ENCODE measurements at regions not wholly inside any gene's neighbourhood (a gene's known extent, or its start where the extent isn't known, plus 50 kb on each side); places are given as distances from the start of the nearest gene placed in this dataset.
"Not testable (repeated sequence)": the region's sequence is repeated elsewhere in the genome, so short reads cannot be mapped to it uniquely, and the experiment has no call there.

DNA sequence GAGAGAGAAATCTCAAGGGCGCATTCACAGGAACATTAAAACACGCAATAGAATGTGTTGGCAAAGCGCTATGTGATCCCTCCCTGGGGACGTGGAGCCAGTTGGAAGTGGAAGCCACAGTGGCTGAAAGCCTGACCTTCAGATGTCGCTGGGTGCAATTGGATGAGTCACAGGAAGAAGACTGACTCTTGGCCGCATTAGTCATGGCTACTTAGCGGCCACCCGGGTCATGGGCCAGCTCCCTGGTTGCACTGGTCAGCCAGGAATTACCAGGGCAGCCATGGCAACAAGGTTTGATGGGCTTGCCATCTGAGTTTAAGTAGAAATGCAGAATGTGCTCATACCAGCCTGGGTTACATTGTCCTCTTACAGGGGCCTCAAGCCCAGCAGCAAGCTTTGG lies 231.2 kb upstream of the FRG2C start:
- H3K9ac ChIP-seq (ENCODE audit: control insufficient read depth, extremely low read depth, insufficient read depth, low read length); H4K20me1 ChIP-seq (ENCODE audit: control insufficient read depth, extremely low read depth, insufficient read depth, low read length); H3K9me1 ChIP-seq (ENCODE audit: control insufficient read depth, extremely low read depth, insufficient read depth, low read length); H3K36me3 ChIP-seq (ENCODE audit: control insufficient read depth in 2 of 2, extremely low read depth in 1 of 2, insufficient read depth in 2 of 2, low read length in 2 of 2); H3K79me2 ChIP-seq (ENCODE audit: control insufficient read depth, insufficient read depth, low read length); H3K27me3 ChIP-seq (ENCODE audit: control insufficient read depth, extremely low read depth, insufficient read depth, low read length); H2AFZ ChIP-seq (ENCODE audit: control insufficient read depth, low read length); H3K9me3 ChIP-seq (ENCODE audit: control insufficient read depth, low read depth, low read length); H3K4me3 ChIP-seq (ENCODE audit: control insufficient read depth in 2 of 3, extremely low read depth in 1 of 3, insufficient read depth in 2 of 3, low read depth in 1 of 3, low read length in 3 of 3); dilution Hi-C loops (cut with MboI; ENCODE audit: extremely low pct_ligation_motif_present, low sequenced_read_pairs); FAIRE-seq; H3K4me2 ChIP-seq (ENCODE audit: control insufficient read depth, extremely low read depth, insufficient read depth, low read depth, low read length); H3K4me1 ChIP-seq (ENCODE audit: control insufficient read depth, extremely low read depth, insufficient read depth, low read length); DNase-seq (ENCODE audit: low read depth, low spot score); H3K27ac ChIP-seq (ENCODE audit: control insufficient read depth, insufficient read depth, low read length): not testable (repeated sequence)

DNA sequence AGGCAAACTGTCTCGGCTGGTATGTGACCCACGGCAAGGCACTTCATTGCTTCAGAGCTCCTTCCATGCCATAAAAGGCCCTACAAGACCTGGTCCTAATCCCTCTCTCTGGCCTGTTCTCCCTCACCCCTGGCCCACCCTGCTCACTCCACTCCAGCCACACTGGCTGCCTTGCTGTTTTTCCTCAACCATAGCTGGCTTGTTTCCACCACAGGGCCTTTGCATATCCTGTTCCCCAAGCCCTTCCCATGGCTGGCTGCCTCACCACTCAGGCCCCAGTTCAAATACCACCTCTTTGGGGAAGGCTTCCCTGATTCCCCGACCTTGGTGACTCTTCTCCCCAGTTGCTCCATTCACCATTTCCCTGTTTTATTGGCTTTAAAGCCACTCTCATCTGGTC lies 230.8 kb upstream of the FRG2C start:
- H4K20me1 ChIP-seq (ENCODE audit: control insufficient read depth, extremely low read depth, insufficient read depth, low read length); H3K36me3 ChIP-seq (ENCODE audit: control insufficient read depth in 2 of 2, extremely low read depth in 1 of 2, insufficient read depth in 2 of 2, low read length in 2 of 2); H2AFZ ChIP-seq (ENCODE audit: control insufficient read depth, low read length); FAIRE-seq; H3K9ac ChIP-seq (ENCODE audit: control insufficient read depth, extremely low read depth, insufficient read depth, low read length); H3K27ac ChIP-seq (ENCODE audit: control insufficient read depth, insufficient read depth, low read length); H3K4me3 ChIP-seq (ENCODE audit: control insufficient read depth in 2 of 3, extremely low read depth in 1 of 3, insufficient read depth in 2 of 3, low read depth in 1 of 3, low read length in 3 of 3); H3K4me2 ChIP-seq (ENCODE audit: control insufficient read depth, extremely low read depth, insufficient read depth, low read depth, low read length); H3K9me3 ChIP-seq (ENCODE audit: control insufficient read depth, low read depth, low read length); H3K4me1 ChIP-seq (ENCODE audit: control insufficient read depth, extremely low read depth, insufficient read depth, low read length); H3K9me1 ChIP-seq (ENCODE audit: control insufficient read depth, extremely low read depth, insufficient read depth, low read length); H3K79me2 ChIP-seq (ENCODE audit: control insufficient read depth, insufficient read depth, low read length); DNase-seq (ENCODE audit: low read depth, low spot score); dilution Hi-C loops (cut with MboI; ENCODE audit: extremely low pct_ligation_motif_present, low sequenced_read_pairs); H3K27me3 ChIP-seq (ENCODE audit: control insufficient read depth, extremely low read depth, insufficient read depth, low read length): not testable (repeated sequence)

DNA sequence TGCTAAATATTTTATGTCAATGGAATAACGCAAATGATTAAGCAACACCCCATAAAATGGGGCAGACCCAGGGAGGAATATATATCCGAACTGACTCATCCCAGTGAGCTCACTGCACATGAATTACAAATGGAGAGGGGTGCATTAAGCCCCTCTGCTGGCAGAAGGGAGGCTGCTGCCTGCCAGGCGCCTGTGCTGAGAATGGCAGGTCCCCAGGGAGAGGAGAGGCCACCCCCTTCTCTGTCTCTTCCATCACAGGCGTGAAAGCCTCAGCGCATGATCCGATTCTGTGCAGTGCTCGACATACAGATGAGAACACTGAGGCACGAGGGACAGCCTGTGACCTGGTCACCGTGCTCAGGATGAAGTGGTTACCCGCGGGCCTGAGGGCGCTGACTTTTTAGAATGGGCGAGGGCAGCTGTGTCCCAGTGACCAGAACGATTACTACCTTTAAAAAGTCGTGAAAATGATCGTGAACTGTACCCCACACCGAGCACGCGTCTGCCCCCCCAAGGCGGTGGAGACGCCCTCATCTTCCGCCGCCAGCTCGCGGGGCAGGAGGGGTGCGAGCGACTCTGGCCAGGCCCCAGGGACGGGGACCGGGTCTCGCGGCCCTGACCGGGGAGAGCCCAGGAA lies 229.7 kb upstream of the FRG2C start:
- FAIRE-seq; H3K36me3 ChIP-seq (ENCODE audit: control insufficient read depth in 2 of 2, extremely low read depth in 1 of 2, insufficient read depth in 2 of 2, low read length in 2 of 2); H3K27me3 ChIP-seq (ENCODE audit: control insufficient read depth, extremely low read depth, insufficient read depth, low read length); DNase-seq (ENCODE audit: low read depth, low spot score); dilution Hi-C loops (cut with MboI; ENCODE audit: extremely low pct_ligation_motif_present, low sequenced_read_pairs); H3K9me1 ChIP-seq (ENCODE audit: control insufficient read depth, extremely low read depth, insufficient read depth, low read length); H3K9me3 ChIP-seq (ENCODE audit: control insufficient read depth, low read depth, low read length); H3K4me1 ChIP-seq (ENCODE audit: control insufficient read depth, extremely low read depth, insufficient read depth, low read length); H3K79me2 ChIP-seq (ENCODE audit: control insufficient read depth, insufficient read depth, low read length); H4K20me1 ChIP-seq (ENCODE audit: control insufficient read depth, extremely low read depth, insufficient read depth, low read length): not testable (repeated sequence)
- H3K27ac ChIP-seq (ENCODE audit: control insufficient read depth, insufficient read depth, low read length): peak overlapping the region; percentile 85
- peak overlapping the region; percentile 65 to 69 (median 68) for H3K4me3 ChIP-seq (ENCODE audit: control insufficient read depth in 2 of 3, extremely low read depth in 1 of 3, insufficient read depth in 2 of 3, low read depth in 1 of 3, low read length in 3 of 3)
- peak overlapping the region; percentile 89 for H3K9ac ChIP-seq (ENCODE audit: control insufficient read depth, extremely low read depth, insufficient read depth, low read length)
- H3K4me2 ChIP-seq (ENCODE audit: control insufficient read depth, extremely low read depth, insufficient read depth, low read depth, low read length): peak overlapping the region; percentile 62
- peak overlapping the region; percentile 62 for H2AFZ ChIP-seq (ENCODE audit: control insufficient read depth, low read length)

- dilution Hi-C loops (cut with MboI; ENCODE audit: extremely low pct_ligation_motif_present, low sequenced_read_pairs); H3K4me2 ChIP-seq (ENCODE audit: control insufficient read depth, extremely low read depth, insufficient read depth, low read depth, low read length); H3K27me3 ChIP-seq (ENCODE audit: control insufficient read depth, extremely low read depth, insufficient read depth, low read length); H3K4me1 ChIP-seq (ENCODE audit: control insufficient read depth, extremely low read depth, insufficient read depth, low read length); H3K36me3 ChIP-seq (ENCODE audit: control insufficient read depth in 2 of 2, extremely low read depth in 1 of 2, insufficient read depth in 2 of 2, low read length in 2 of 2); H3K9me3 ChIP-seq (ENCODE audit: control insufficient read depth, low read depth, low read length); H3K79me2 ChIP-seq (ENCODE audit: control insufficient read depth, insufficient read depth, low read length); H4K20me1 ChIP-seq (ENCODE audit: control insufficient read depth, extremely low read depth, insufficient read depth, low read length); H3K9me1 ChIP-seq (ENCODE audit: control insufficient read depth, extremely low read depth, insufficient read depth, low read length); FAIRE-seq: not testable (repeated sequence)
- peak overlapping the region; percentile 89 for H3K9ac ChIP-seq (ENCODE audit: control insufficient read depth, extremely low read depth, insufficient read depth, low read length)
- DNase-seq (ENCODE audit: low read depth, low spot score): peak; percentile 82
- peak overlapping the region; percentile 85 for H3K27ac ChIP-seq (ENCODE audit: control insufficient read depth, insufficient read depth, low read length)
- H2AFZ ChIP-seq (ENCODE audit: control insufficient read depth, low read length): peak overlapping the region; percentile 9
- H3K4me3 ChIP-seq (ENCODE audit: control insufficient read depth in 2 of 3, extremely low read depth in 1 of 3, insufficient read depth in 2 of 3, low read depth in 1 of 3, low read length in 3 of 3): peak overlapping the region; percentile 65 to 69 (median 68)
Observed at GRCh38 chr3:75434913-75435793, 229.0 kb upstream of the FRG2C start.

Data from keratinocyte (primary cell).